MM.1S (cell line): ENCODE measurements at regions not wholly inside any gene's neighbourhood (a gene's known extent, or its start where the extent isn't known, plus 50 kb on each side); places are given as distances from the start of the nearest gene placed in this dataset.

ENCODE experiments used
- CTCF ChIP-seq: fragments of 300-600 bp; sonication (generic); IDR thresholded peaks from 2 replicates; pipeline ENCODE4 v1.5.1; 2016; ENCODE audit warnings: antibody characterized with exemption, low read length, mixed read lengths
- EZH2phosphoT487 ChIP-seq: fragments of 300-600 bp; sonication (generic); IDR thresholded peaks from 2 replicates; pipeline ENCODE4 v1.6.1; 2018; ENCODE audit warnings: antibody characterized with exemption, low read length

DNA sequence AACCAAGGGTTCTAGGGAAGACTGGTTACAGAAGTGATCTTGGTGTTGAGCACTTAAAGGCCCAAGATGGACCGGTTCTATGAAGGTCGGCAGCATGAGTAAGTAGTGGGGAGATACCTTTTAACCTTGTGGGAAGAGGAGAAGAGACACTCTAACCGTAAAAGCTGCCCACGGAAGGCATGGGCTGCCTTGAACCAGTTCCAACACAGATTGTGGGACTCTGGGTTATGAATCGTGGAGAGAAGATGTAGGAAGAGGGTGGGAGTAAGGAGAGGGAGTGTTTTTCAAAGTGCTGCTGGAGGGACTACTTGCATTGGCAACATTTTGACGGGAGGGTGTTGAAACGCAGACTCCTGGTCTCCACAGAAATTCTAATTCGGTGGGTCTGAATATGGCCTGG is 67.1 kb downstream of the CRYGS start:
- TF ChIP-seq CTCF: no peak
- no peak for TF ChIP-seq EZH2phosphoT487
